NT2/D1 (cell line): ENCODE measurements at regions not wholly inside any gene's neighbourhood (a gene's known extent, or its start where the extent isn't known, plus 50 kb on each side); places are given as distances from the start of the nearest gene placed in this dataset.
"Not testable (repeated sequence)": the region's sequence is repeated elsewhere in the genome, so short reads cannot be mapped to it uniquely, and the experiment has no call there.

Experiments used
- DNase-seq: peaks from one replicate; pipeline ENCODE4 v3.0.0-alpha.2; 2011; ENCODE audit warnings: low read depth, low spot score
- H3K27me3 ChIP-seq: 2 replicates; pipeline ENCODE4 v1.6.0; 2011; ENCODE audit warnings: mild to moderate bottlenecking; ENCODE audit not compliant: insufficient read length, insufficient read depth
- H3K36me3 ChIP-seq: 2 replicates; pipeline ENCODE4 v1.6.1; 2011; ENCODE audit warnings: mild to moderate bottlenecking, low read length, mixed read lengths; ENCODE audit not compliant: insufficient read depth, insufficient read length
- H3K4me1 ChIP-seq: 2 replicates; pipeline ENCODE4 v1.5.1; 2011; ENCODE audit not compliant: insufficient read depth, insufficient read length
- H3K4me3 ChIP-seq: 2 replicates; pipeline ENCODE4 v1.5.1; 2011; ENCODE audit warnings: low read depth; ENCODE audit not compliant: insufficient read length
- H3K9ac ChIP-seq: 2 replicates; pipeline ENCODE4 v1.6.0; 2011; ENCODE audit warnings: low read depth; ENCODE audit not compliant: insufficient read length
- H3K9me3 ChIP-seq: 2 replicates; pipeline ENCODE4 v1.5.1; 2011; ENCODE audit warnings: mild to moderate bottlenecking, low read length; ENCODE audit not compliant: insufficient read depth

DNA sequence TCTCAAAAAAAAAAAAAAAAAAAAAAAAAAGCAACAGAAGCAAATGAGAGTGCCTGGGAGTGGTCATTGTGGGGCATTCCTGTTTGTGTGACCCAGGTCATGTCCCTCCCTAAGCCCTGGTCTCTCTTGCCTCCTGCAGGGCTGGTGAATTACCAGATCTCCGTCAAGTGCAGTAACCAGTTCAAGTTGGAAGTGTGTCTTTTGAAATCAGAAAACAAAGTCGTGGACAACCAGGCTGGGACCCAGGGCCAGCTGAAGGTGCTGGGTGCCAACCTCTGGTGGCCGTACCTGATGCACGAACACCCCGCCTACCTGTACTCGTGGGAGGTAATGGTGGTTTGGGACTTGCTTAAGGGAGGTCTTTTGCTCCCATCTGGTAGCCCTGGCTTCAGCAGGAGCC, 1362.0 kb downstream of the CDH12 start:
- not testable (repeated sequence) for H3K4me1 ChIP-seq, DNase-seq, H3K36me3 ChIP-seq, H3K4me3 ChIP-seq, H3K27me3 ChIP-seq, H3K9me3 ChIP-seq, H3K9ac ChIP-seq

DNA sequence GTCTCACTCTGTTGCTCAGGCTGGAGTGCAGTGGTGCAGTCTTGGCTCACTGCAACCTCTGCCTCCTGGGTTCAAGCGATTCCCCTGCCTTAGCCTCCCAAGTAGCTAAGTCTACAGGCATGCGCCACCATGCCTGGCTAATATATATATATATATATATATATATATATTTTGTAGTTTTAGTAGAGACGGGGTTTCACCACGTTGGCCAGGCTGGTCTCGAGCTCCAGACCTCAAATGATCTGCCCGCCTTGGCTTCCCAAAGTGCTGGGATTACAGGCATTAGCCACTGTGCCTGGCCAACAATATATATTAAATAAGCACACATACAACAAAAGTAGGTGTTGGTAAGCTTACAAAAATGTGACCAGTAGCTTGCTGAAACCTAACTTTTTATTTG, 1364.3 kb downstream of the CDH12 start:
- not testable (repeated sequence) for H3K27me3 ChIP-seq, H3K4me1 ChIP-seq, H3K9me3 ChIP-seq, H3K4me3 ChIP-seq, H3K36me3 ChIP-seq, DNase-seq, H3K9ac ChIP-seq

DNA sequence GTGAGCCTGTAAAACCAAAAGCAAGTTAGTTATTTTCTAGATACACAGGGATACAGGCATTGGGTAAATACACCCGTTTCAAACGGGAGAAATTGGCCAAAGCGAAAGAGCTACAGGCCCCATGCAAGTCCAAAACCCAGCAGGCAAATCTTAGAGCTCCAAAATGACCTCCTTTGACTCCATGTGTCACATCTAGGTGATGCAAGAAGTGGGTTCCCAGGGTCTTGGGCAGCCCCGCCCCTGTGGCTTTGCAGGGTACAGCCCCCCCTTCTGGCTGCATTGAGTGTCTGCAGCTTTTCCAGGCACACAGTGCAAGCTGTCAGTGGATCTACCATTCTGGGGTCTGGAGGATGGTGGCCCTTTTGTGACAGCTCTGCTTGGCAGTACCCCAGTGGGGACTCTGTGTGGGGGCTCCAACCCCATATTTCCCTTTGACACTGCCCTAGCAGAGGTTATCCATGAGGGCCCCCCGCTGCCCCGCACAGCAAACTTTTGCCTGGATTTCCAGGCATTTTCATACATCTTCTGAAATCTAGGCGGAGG, 1367.6 kb downstream of the CDH12 start:
- H3K4me1 ChIP-seq, H3K36me3 ChIP-seq, H3K4me3 ChIP-seq, H3K27me3 ChIP-seq, H3K9me3 ChIP-seq, DNase-seq, H3K9ac ChIP-seq: not testable (repeated sequence)

GRCh38 chr5:21484498-21484889, 1368.7 kb downstream of the CDH12 start:
- not testable (repeated sequence) for H3K27me3 ChIP-seq, H3K4me3 ChIP-seq, H3K36me3 ChIP-seq, H3K4me1 ChIP-seq, H3K9ac ChIP-seq, DNase-seq, H3K9me3 ChIP-seq

- not testable (repeated sequence) for H3K4me1 ChIP-seq, H3K4me3 ChIP-seq, H3K9ac ChIP-seq, H3K36me3 ChIP-seq, H3K27me3 ChIP-seq, H3K9me3 ChIP-seq, DNase-seq
Measured at GRCh38 chr5:21483790-21484497, 1369.2 kb downstream of the CDH12 start.

GRCh38 chr5:21482983-21483650, 1370.0 kb downstream of the CDH12 start:
- H3K9ac ChIP-seq, H3K27me3 ChIP-seq, H3K9me3 ChIP-seq, DNase-seq, H3K36me3 ChIP-seq, H3K4me3 ChIP-seq, H3K4me1 ChIP-seq: not testable (repeated sequence)

GRCh38 chr5:21482522-21482921, 1370.6 kb downstream of the CDH12 start:
- DNase-seq, H3K9me3 ChIP-seq, H3K36me3 ChIP-seq, H3K9ac ChIP-seq, H3K4me1 ChIP-seq, H3K27me3 ChIP-seq, H3K4me3 ChIP-seq: not testable (repeated sequence)

DNA sequence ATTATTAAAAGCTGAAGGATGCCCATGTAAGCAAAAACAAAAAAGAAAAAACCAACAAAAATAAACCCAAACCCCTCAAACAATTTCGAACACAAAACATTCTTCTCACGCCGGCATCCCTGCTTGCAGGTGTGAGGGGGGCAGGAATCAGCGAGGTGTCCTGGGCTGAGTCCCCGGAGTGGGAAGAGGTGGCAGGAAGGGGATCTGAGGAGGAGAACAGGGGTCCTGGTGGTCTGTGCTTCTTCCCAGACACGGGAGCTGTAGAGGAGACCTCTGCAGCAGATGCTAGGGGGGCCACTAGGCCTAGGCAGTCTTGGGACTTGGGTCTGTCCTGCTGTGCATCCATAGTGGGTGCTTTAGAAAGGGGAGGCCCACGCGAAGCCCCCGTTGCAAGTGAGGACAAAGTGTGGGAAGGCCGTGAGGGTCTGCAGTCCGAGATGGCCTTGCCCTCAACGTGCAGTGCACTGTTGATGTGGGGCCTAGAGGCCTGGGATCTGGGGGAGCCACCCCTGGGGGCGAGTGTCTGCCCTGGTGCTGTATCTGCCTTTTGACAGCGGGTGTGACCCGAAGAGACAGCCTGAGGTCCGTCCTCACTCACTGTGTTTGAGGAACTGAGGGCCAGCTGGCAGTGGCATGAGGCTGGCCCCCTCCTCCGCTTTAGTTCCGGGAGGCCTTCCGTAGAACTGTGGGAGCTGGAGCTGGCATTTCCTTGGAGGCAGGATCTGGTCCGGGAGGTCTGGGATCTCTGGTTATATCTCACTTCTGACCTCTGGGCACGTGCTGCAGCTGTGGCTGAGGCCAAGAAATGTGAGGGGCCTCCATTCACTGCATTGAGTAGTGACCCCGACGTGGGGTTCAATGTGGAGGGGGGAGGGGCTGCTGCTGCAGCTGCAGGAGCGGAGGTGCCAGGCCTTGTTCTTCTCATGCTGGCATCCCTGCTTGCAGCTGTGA, 1371.5 kb downstream of the CDH12 start:
- H3K27me3 ChIP-seq, H3K9ac ChIP-seq, DNase-seq, H3K9me3 ChIP-seq, H3K36me3 ChIP-seq, H3K4me3 ChIP-seq, H3K4me1 ChIP-seq: not testable (repeated sequence)

DNA sequence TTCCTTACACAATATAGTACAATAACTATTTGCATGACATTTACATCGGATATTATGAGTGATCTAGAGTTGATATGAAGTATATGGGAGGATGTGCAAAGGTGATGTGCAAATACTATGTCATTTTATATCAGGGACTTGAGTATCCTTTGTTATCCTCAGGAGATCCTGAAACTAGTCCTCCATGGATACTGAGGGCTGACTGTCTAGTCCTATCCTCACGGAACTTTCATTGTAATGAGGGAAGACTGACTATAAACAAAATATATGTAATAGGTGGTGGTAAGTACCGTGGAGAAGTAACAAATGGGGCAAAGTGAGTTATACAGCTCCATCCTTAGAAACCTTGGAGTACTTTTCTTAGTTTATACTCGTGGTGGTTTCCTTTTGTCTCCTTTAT, 1373.1 kb downstream of the CDH12 start:
- not testable (repeated sequence) for H3K4me1 ChIP-seq, H3K9ac ChIP-seq, DNase-seq, H3K4me3 ChIP-seq, H3K27me3 ChIP-seq, H3K9me3 ChIP-seq, H3K36me3 ChIP-seq

DNA sequence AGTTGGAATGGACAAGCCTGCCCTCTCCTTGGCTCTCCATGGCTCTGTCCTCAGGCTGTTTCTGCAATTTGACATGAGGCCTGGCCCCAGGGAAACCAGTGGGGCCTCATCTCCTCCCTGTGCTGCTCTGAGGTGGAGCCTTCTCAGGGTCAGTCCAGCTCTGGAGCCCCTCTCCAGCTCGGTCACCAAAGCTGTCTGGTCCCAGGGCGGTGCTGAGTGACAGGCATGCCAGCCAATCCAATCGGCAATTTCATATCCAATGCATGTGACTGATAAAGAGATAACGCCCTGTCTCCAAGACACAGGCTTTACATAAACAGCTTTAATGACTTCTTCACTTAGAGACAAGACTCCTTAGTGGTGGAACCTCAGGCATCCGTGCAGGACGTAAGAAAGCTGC, 1379.2 kb downstream of the CDH12 start:
- H3K36me3 ChIP-seq, H3K27me3 ChIP-seq, DNase-seq, H3K4me1 ChIP-seq, H3K9ac ChIP-seq, H3K9me3 ChIP-seq, H3K4me3 ChIP-seq: not testable (repeated sequence)

DNA sequence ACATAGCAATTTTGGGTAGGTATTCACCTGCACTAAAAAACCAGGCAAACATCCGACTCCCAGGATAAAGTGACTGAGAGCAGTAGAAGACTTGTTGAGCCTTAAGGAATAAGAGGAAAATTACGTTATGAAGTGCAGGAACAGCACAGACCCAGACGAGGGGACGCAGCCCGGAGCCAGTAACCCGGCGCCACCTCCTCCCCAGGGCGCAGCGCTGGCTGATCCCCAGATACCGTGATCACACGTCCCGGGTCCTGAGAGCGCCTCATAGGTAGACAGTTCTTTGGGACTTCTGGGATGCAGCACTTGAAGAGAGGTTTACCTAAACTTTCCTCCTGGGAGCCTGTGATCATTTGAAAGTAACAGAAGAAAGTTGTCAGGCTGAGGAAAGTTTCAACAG, 1379.7 kb downstream of the CDH12 start:
- H3K36me3 ChIP-seq, DNase-seq, H3K27me3 ChIP-seq, H3K9ac ChIP-seq, H3K4me3 ChIP-seq, H3K9me3 ChIP-seq, H3K4me1 ChIP-seq: not testable (repeated sequence)
